HEK293T (cell line): ENCODE measurements at regions not wholly inside any gene's neighbourhood (a gene's known extent, or its start where the extent isn't known, plus 50 kb on each side); places are given as distances from the start of the nearest gene placed in this dataset.

Source experiments
- CTCF ChIA-PET: fragments of 350-600 bp; formaldehyde crosslinking; extraction: SDS; loops from one replicate; lab custom pipeline; 2021; ENCODE audit warnings: antibody characterized with exemption, inconsistent platforms; lab: Yijun Ruan, JAX
- POLR2A ChIA-PET: fragments of 350-600 bp; formaldehyde crosslinking; extraction: SDS; loops from one replicate; lab custom pipeline; 2020; ENCODE audit warnings: antibody characterized with exemption, inconsistent platforms; lab: Yijun Ruan, JAX
- DNase-seq: peaks from one replicate; pipeline ENCODE4 v3.0.0; 2012; ENCODE audit warnings: mixed read lengths; ENCODE audit errors: extremely low spot score
- ARNT ChIP-seq: fragments of 450-650 bp; IDR thresholded peaks from 2 replicates; pipeline ENCODE4 v1.6.1; 2017; ENCODE audit warnings: mild to moderate bottlenecking
- BHLHE40 ChIP-seq: fragments of 450-650 bp; IDR thresholded peaks from 2 replicates; pipeline ENCODE4 v1.6.1; 2016; ENCODE audit warnings: mild to moderate bottlenecking, moderate library complexity, borderline replicate concordance
- CTBP1 ChIP-seq: fragments of 450-650 bp; IDR thresholded peaks from 2 replicates; pipeline ENCODE4 v1.6.1; 2016; ENCODE audit warnings: borderline replicate concordance
- ELF4 ChIP-seq: fragments of 450-650 bp; IDR thresholded peaks from 2 replicates; pipeline ENCODE4 v1.6.1; 2017; ENCODE audit warnings: antibody characterized with exemption
- FOXA1 ChIP-seq: fragments of 450-650 bp; IDR thresholded peaks from 2 replicates; pipeline ENCODE4 v1.6.1; 2016; ENCODE audit warnings: mild to moderate bottlenecking
- FOXK2 ChIP-seq: fragments of 450-650 bp; IDR thresholded peaks from 2 replicates; pipeline ENCODE4 v1.6.1; 2016; ENCODE audit warnings: mild to moderate bottlenecking
- FOXM1 ChIP-seq: fragments of 450-650 bp; IDR thresholded peaks from 2 replicates; pipeline ENCODE4 v1.6.1; 2017; ENCODE audit warnings: mild to moderate bottlenecking, borderline replicate concordance
- HDGF ChIP-seq: fragments of 450-650 bp; IDR thresholded peaks from 2 replicates; pipeline ENCODE4 v1.6.1; 2017; ENCODE audit warnings: antibody characterized with exemption, borderline replicate concordance
- L3MBTL2 ChIP-seq: fragments of 450-650 bp; conservative IDR thresholded peaks from 2 replicates; pipeline ENCODE4 v1.6.1; 2016; ENCODE audit warnings: mild to moderate bottlenecking
- LEF1 ChIP-seq: fragments of 450-650 bp; IDR thresholded peaks from 2 replicates; pipeline ENCODE4 v1.6.1; 2017; ENCODE audit warnings: mild to moderate bottlenecking, borderline replicate concordance
- NFRKB ChIP-seq: fragments of 450-650 bp; IDR thresholded peaks from 2 replicates; pipeline ENCODE4 v1.6.1; 2016; ENCODE audit warnings: mild to moderate bottlenecking, moderate library complexity
- SP1 ChIP-seq: fragments of 450-650 bp; IDR thresholded peaks from 2 replicates; pipeline ENCODE4 v1.6.1; 2017
- SUZ12 ChIP-seq: fragments of 450-650 bp; IDR thresholded peaks from 2 replicates; pipeline ENCODE4 v1.6.1; 2016; ENCODE audit warnings: mild to moderate bottlenecking
- TARDBP ChIP-seq: fragments of 450-650 bp; IDR thresholded peaks from 2 replicates; pipeline ENCODE4 v1.6.1; 2016
- ZNF384 ChIP-seq: fragments of 450-650 bp; IDR thresholded peaks from 2 replicates; pipeline ENCODE4 v1.6.1; 2016
- TF ChIP-seq, protein P1 (sequence below): fragments of 450-650 bp; IDR thresholded peaks from 2 replicates; pipeline ENCODE4 v1.6.1; 2016

DNA sequence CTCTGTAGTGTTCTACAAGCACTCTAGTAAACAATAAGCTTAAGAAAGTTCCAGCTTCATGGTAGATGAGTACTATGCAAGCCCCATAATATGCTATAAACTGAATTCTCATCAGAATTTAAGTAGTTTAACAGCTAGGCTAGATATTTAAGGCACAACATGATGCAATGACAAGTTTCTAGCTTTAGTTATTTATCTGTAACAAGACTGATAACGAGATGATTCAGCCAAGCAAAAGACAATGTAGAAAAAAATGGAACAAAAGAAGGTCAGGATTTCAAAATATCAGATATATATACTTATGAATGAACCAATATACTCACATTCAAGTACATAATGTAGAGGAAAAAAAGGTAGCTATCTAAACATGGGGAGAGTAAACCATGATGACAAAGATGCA lies 61.0 kb upstream of the RERGL start:
- CTCF ChIA-PET: interaction anchor here (1.3 kb wide), 1 partner anchor 8 kb away, joined by 4 read pairs; no protein-coding TSS in a partner anchor
- POLR2A ChIA-PET: no interaction called here
- TF ChIP-seq L3MBTL2 (no peak), SUZ12 (no peak), ELF4 (no peak), NFRKB (no peak), CTBP1 (no peak)
- no peak for DNase-seq

DNA sequence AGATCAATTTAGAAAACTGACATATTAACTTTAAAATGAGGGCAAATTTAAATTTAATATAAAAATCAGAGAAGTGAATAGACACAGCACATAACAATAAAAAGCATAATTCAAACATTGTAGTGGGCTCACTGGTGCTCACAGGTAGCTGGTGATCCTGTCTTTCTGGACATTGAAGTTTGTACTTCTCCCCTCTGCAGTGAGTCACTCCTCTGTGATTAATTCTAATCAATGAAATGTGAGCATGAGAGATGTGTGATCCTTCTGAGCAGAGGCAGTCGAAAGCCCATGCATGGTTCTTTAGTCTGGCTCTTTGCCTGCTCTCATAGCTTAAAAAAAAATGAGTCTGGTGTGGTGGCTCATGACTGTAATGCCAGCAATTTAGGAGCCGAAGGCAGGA lies 59.0 kb upstream of the RERGL start:
- ChIA-PET POLR2A (no interaction called here), CTCF (interaction anchor here (1.9 kb wide), 1 partner anchor 76 kb away, joined by 5 read pairs; no protein-coding TSS in a partner anchor)
- no peak for DNase-seq
- no peak for TF ChIP-seq ZNF384

DNA sequence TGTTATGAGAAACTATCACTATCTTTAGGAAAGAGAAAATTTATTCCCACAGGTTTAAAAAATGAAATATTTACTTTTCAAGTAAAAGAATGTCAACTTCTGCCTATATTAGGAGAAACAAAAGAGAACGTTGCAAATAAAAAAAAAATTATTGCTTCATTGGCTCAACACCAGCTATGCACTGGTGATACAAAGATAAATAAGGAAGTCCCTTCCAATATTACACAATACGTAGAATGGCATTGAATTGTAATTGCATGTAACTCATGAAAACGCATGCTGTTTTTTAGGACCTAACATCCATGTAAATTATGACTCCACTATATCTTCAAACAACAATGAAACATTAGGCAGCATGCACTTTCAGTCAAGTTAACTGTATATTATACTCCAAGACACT lies 56.4 kb upstream of the RERGL start:
- CTCF ChIA-PET: no interaction called here
- POLR2A ChIA-PET: no interaction called here
- TF ChIP-seq, protein P1, sequence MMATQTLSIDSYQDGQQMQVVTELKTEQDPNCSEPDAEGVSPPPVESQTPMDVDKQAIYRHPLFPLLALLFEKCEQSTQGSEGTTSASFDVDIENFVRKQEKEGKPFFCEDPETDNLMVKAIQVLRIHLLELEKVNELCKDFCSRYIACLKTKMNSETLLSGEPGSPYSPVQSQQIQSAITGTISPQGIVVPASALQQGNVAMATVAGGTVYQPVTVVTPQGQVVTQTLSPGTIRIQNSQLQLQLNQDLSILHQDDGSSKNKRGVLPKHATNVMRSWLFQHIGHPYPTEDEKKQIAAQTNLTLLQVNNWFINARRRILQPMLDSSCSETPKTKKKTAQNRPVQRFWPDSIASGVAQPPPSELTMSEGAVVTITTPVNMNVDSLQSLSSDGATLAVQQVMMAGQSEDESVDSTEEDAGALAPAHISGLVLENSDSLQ: no peak
- TF ChIP-seq ELF4: no peak
- TF ChIP-seq BHLHE40: no peak
- TF ChIP-seq ZNF384: no peak
- DNase-seq: no peak

DNA sequence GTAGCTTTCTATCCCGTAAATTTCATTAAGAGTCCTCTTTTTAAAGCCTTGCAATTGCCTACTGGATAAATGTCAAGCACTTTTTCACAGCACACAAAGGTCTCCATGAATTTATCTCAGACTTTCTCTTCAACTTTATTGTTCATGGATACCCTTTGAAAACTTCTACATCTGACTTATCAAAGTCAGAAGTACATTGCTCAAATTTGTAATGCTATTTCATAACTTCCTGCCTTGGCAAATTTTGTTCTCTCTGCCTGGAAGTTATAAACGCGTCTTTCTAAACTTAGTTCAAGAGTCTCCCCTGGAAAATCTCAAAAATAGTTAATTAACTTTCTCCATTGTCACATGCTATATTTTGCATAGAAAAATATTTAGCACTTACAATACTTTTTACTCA lies 55.9 kb upstream of the RERGL start:
- no peak for DNase-seq
- TF ChIP-seq FOXA1 (no peak), CTBP1 (no peak), BHLHE40 (no peak), ARNT (no peak), HDGF (no peak), SUZ12 (no peak), TARDBP (no peak), NFRKB (no peak), FOXM1 (no peak), ZNF384 (no peak), SP1 (no peak), FOXK2 (no peak)
- TF ChIP-seq, protein P1: no peak
- ChIA-PET POLR2A (no interaction called here), CTCF (no interaction called here)

DNA sequence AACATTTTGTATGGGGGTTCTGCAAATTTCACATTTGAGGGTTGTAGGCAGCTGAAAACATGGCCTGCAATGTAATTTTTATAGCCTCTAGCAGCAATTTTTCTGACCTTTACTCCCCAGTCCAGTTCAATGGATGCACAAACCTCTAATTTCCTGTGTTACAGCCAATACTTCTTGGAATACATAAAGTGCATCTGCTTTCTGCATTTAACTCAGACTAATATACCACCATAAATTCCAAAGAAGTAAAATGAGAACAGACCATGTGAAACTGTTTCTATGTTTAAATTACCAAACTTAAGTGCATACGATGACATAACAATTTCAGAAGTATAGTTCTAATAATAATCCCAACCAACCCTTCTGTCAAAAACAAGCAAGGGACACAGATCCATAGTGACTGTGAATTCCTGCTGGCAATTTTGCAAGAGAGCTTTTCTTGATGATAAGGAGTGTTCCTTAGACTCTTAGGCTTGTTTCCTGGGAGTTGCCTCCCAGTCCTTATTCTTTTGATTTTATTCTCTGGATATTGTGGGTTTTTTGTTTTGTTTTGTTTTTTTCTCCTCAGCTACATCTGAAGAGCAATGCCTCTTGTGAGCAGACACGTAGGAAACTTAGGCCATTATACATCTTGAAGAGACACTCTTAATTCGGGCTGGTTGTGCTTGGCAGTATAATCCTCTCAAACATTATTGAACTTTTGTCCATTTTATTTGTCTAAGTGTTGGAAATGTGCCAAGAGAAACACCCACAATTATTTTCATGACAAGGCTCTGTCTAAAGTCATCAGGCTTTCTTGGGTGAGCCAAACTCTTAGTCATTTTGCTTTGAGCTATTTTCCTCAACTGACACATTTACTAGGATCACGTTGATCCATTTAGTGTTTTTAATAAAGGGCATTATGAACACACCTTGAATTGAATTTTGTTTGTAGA lies 51.3 kb upstream of the RERGL start:
- CTCF ChIA-PET: interaction anchor here (0.8 to 1.4 kb wide), 3 partner anchors 81 to 179 kb away, joined by 3 to 7 read pairs (median 5); no protein-coding TSS in a partner anchor
- TF ChIP-seq FOXA1 (no peak), NFRKB (no peak), ARNT (no peak)
- TF ChIP-seq, protein P1: 0 out of 2 replicates have a peak, but pooled peaks have one; percentile 16
- POLR2A ChIA-PET: no interaction called here
- no peak for DNase-seq

DNA sequence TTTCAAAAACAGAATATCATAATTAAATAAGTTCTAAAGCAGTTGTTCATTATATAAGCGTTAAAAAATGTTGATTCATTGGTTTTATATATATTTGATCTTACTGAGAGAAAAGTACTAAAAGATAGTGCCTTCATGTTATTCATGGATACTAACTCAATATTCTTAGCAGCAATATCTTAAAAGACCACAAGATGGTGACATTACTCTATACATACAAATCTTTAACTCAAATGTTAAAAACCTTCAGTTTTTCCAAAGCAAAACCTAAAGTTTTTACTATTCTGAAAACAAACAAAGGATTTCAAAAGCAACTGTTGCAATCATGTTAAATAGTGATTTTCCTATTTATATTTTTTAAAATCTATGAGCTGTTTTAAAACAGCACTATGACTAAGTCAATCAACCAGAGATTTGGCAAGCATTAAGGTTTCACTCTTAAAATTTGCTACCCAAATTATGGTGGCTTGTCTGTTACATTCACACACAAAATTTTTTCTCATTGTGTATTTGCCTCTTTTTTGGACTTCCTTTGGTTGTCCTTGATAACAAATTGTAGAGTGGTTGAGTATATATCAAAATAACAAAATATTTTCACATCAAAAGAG lies 50.1 kb upstream of the RERGL start:
- TF ChIP-seq CTBP1 (no peak), ELF4 (no peak), HDGF (no peak), NFRKB (no peak), FOXM1 (no peak), FOXA1 (no peak), LEF1 (no peak), BHLHE40 (no peak), SUZ12 (no peak), ARNT (no peak), ZNF384 (no peak), L3MBTL2 (no peak), FOXK2 (no peak), SP1 (no peak), TARDBP (no peak)
- TF ChIP-seq, protein P1: no peak
- DNase-seq: peak; percentile 8
- ChIA-PET POLR2A (no interaction called here), CTCF (interaction anchor here (0.7 to 1.4 kb wide), 3 partner anchors 82 to 1755 kb away, joined by 3 to 4 read pairs (median 3); no protein-coding TSS in a partner anchor)
